ENCODE measurements at regions not wholly inside any gene's neighbourhood (a gene's known extent, or its start where the extent isn't known, plus 50 kb on each side); places are given as distances from the start of the nearest gene placed in this dataset.

DNA sequence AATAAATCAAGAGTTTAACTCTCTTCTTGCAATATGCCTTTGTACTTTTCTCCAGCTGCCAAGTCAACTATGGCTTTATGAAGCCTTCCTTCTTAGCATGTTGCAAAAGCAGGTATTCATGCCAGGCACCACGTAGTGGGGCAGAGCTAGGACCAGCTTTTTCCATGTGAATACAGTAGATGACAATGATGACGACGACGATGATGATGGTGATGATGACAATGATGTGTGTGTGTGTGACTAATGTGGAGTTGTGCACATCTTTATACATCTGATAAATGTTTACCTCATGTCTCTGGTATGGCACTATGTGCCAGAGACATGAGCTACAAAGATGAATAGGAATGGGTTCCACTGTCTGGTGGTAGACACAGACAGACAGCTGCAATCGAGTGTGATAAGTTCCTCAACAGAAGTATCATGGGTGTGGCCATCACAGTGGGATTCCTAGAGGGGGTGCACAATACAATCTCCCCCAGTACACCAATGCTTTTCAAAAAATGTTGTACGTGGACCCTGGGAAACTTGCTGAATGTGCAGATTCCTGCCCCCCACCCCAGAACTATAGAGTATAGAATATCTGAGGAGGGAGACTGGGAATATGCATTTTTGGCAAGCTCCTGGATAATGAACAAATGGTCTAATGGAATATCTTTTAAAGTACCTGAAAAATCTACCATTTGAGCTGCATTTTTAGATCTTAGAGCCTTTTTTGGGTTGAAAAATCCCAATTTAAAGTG, 183.4 kb downstream of the ABCC12 start:
- TF ChIP-seq POLR2A (IDR thresholded peaks at IDR 0.05), result no peak
- TF ChIP-seq, protein P1, sequence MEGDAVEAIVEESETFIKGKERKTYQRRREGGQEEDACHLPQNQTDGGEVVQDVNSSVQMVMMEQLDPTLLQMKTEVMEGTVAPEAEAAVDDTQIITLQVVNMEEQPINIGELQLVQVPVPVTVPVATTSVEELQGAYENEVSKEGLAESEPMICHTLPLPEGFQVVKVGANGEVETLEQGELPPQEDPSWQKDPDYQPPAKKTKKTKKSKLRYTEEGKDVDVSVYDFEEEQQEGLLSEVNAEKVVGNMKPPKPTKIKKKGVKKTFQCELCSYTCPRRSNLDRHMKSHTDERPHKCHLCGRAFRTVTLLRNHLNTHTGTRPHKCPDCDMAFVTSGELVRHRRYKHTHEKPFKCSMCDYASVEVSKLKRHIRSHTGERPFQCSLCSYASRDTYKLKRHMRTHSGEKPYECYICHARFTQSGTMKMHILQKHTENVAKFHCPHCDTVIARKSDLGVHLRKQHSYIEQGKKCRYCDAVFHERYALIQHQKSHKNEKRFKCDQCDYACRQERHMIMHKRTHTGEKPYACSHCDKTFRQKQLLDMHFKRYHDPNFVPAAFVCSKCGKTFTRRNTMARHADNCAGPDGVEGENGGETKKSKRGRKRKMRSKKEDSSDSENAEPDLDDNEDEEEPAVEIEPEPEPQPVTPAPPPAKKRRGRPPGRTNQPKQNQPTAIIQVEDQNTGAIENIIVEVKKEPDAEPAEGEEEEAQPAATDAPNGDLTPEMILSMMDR (IDR thresholded peaks at IDR 0.05), result no peak
